Loucy (cell line): ENCODE measurements at regions not wholly inside any gene's neighbourhood (a gene's known extent, or its start where the extent isn't known, plus 50 kb on each side); places are given as distances from the start of the nearest gene placed in this dataset.

Source experiments
- H2AFZ ChIP-seq: fragments of 200-600 bp; sonication (generic); 2 replicates; pipeline ENCODE4 v1.6.0; 2016; ENCODE audit warnings: antibody characterized with exemption, mild to moderate bottlenecking, low read length, moderate library complexity
- H3F3A ChIP-seq: fragments of 200-600 bp; 2 replicates; pipeline ENCODE4 v1.6.0; 2016; ENCODE audit warnings: antibody characterized with exemption, low read depth, mild to moderate bottlenecking
- H3K27me3 ChIP-seq: fragments of 200-600 bp; sonication (generic); 2 replicates; pipeline ENCODE4 v1.6.1; 2014; ENCODE audit warnings: low read length, mild to moderate bottlenecking; ENCODE audit not compliant: insufficient read depth, poor library complexity, severe bottlenecking
- H3K36me3 ChIP-seq: fragments of 200-600 bp; sonication (generic); 2 replicates; pipeline ENCODE4 v1.6.1; 2016; ENCODE audit warnings: low read length; ENCODE audit not compliant: insufficient read depth
- H3K4me1 ChIP-seq: fragments of 200-600 bp; sonication (generic); 2 replicates; pipeline ENCODE4 v1.5.1; 2014; ENCODE audit warnings: low read length, mild to moderate bottlenecking; ENCODE audit not compliant: insufficient read depth, poor library complexity, severe bottlenecking
- H3K4me2 ChIP-seq: fragments of 200-600 bp; sonication (generic); 2 replicates; pipeline ENCODE4 v1.6.0; 2014; ENCODE audit warnings: antibody characterized with exemption, low read length, low read depth, mild to moderate bottlenecking; ENCODE audit not compliant: poor library complexity, severe bottlenecking
- H3K4me3 ChIP-seq: fragments of 200-600 bp; sonication (generic); 2 replicates; pipeline ENCODE4 v1.5.1; 2014; ENCODE audit warnings: low read length, mild to moderate bottlenecking, mixed read lengths; ENCODE audit not compliant: poor library complexity, severe bottlenecking
- H3K79me2 ChIP-seq: fragments of 200-600 bp; sonication (generic); 2 replicates; pipeline ENCODE4 v1.6.1; 2014; ENCODE audit warnings: low read length; ENCODE audit not compliant: insufficient read depth
- H3K9ac ChIP-seq: fragments of 200-600 bp; sonication (generic); 2 replicates; pipeline ENCODE4 v1.6.0; 2014; ENCODE audit warnings: mild to moderate bottlenecking, low read depth, low read length, moderate library complexity; ENCODE audit not compliant: poor library complexity, severe bottlenecking
- H3K9me2 ChIP-seq: fragments of 200-600 bp; sonication (generic); replicated peaks from 2 replicates; pipeline ENCODE4 v1.6.1; 2016; ENCODE audit warnings: low read depth, low read length, mixed read lengths
- H3K9me3 ChIP-seq: fragments of 200-600 bp; sonication (generic); 2 replicates; pipeline ENCODE4 v1.6.1; 2014; ENCODE audit warnings: mild to moderate bottlenecking, antibody characterized with exemption, low read length, low read depth; ENCODE audit not compliant: insufficient read depth
- H4K20me1 ChIP-seq: fragments of 200-600 bp; sonication (generic); 2 replicates; pipeline ENCODE4 v1.6.0; 2014; ENCODE audit warnings: antibody characterized with exemption, low read length, mild to moderate bottlenecking; ENCODE audit not compliant: insufficient read depth, poor library complexity, severe bottlenecking
- CTCF ChIP-seq: fragments of 200-600 bp; sonication (generic); conservative IDR thresholded peaks from 2 replicates; pipeline ENCODE4 v1.5.1; 2014; ENCODE audit warnings: mild to moderate bottlenecking, antibody characterized with exemption, low read length
- EZH2phosphoT487 ChIP-seq: fragments of 200-600 bp; IDR thresholded peaks from 2 replicates; pipeline ENCODE4 v1.6.1; 2018; ENCODE audit warnings: antibody characterized with exemption, mild to moderate bottlenecking, moderate library complexity, borderline replicate concordance

GRCh38 chr10:10527861-10528562 is 489.7 kb upstream of the CELF2 start:
- Histone ChIP-seq H3F3A (no peaks in the 10 kb centered on the region), H3K4me1 (no peaks in the 10 kb centered on the region), H3K9ac (no peak overlapping the region), H4K20me1 (no peaks in the 10 kb centered on the region), H3K9me3 (no peaks in the 10 kb centered on the region), H3K9me2 (no peaks in the 10 kb centered on the region), H2AFZ (no peak overlapping the region), H3K27me3 (no peaks in the 10 kb centered on the region), H3K36me3 (no peaks in the 10 kb centered on the region), H3K79me2 (no peaks in the 10 kb centered on the region), H3K4me2 (no peak overlapping the region), H3K4me3 (no peak overlapping the region)
- TF ChIP-seq CTCF (no peak), EZH2phosphoT487 (no peak)

GRCh38 chr10:10528563-10528910 is 489.1 kb upstream of the CELF2 start:
- no peaks in the 10 kb centered on the region for H3K4me1 ChIP-seq
- H4K20me1 ChIP-seq, result no peaks in the 10 kb centered on the region
- H2AFZ ChIP-seq, result no peak overlapping the region
- H3K4me3 ChIP-seq, result no peak overlapping the region
- no peak overlapping the region for H3K4me2 ChIP-seq
- no peaks in the 10 kb centered on the region for H3K36me3 ChIP-seq
- no peaks in the 10 kb centered on the region for H3K79me2 ChIP-seq
- no peaks in the 10 kb centered on the region for H3F3A ChIP-seq
- H3K27me3 ChIP-seq, result no peaks in the 10 kb centered on the region
- TF ChIP-seq CTCF (no peak), EZH2phosphoT487 (no peak)
- no peaks in the 10 kb centered on the region for H3K9me3 ChIP-seq
- no peaks in the 10 kb centered on the region for H3K9me2 ChIP-seq
- H3K9ac ChIP-seq, result no peak overlapping the region

GRCh38 chr10:10530313-10530712 is 487.4 kb upstream of the CELF2 start:
- Histone ChIP-seq H3K27me3 (no peaks in the 10 kb centered on the region), H3K4me3 (no peak overlapping the region), H2AFZ (no peak overlapping the region), H3K9ac (no peak overlapping the region), H4K20me1 (no peaks in the 10 kb centered on the region), H3K4me1 (no peaks in the 10 kb centered on the region), H3K4me2 (no peak overlapping the region), H3K79me2 (no peaks in the 10 kb centered on the region), H3K9me2 (no peaks in the 10 kb centered on the region), H3K36me3 (no peaks in the 10 kb centered on the region), H3F3A (no peaks in the 10 kb centered on the region), H3K9me3 (no peaks in the 10 kb centered on the region)
- TF ChIP-seq EZH2phosphoT487 (no peak), CTCF (no peak)
